RWPE1 (cell line): ENCODE measurements at regions not wholly inside any gene's neighbourhood (a gene's known extent, or its start where the extent isn't known, plus 50 kb on each side); places are given as distances from the start of the nearest gene placed in this dataset.
A peak's percentile ranks its signal among the peaks of the same experiment; 100 is the strongest.

Experiments used
- CTCF ChIA-PET: fragments of 350-600 bp; sonication (Branson Sonifier 250); formaldehyde crosslinking; extraction: SDS; loops from one replicate; lab custom pipeline; 2021; lab: Yijun Ruan, JAX
- POLR2A ChIA-PET: fragments of 400-600 bp; formaldehyde crosslinking; extraction: SDS; loops from one replicate; lab custom pipeline; 2020; ENCODE audit warnings: antibody characterized with exemption; ENCODE audit not compliant: low non-redundant PET; lab: Yijun Ruan, JAX
- DNase-seq: peaks from one replicate; pipeline ENCODE4 v3.0.0; 2012; ENCODE audit warnings: low spot score
- H3K27ac ChIP-seq: fragments of 450-650 bp; 2 replicates; pipeline ENCODE4 v1.5.1; 2017
- TF ChIP-seq, protein P1 (sequence below): fragments of 450-650 bp; conservative IDR thresholded peaks from 2 replicates; pipeline ENCODE4 v1.5.1; 2017; ENCODE audit warnings: low read depth, mild to moderate bottlenecking

GRCh38 chr6:71507183-71507582 is 218.6 kb downstream of the OGFRL1 start:
- ChIA-PET CTCF (no interaction called here), POLR2A (no interaction called here)
- no peak overlapping the region for H3K27ac ChIP-seq
- DNase-seq = no peak
- TF ChIP-seq, protein P1, sequence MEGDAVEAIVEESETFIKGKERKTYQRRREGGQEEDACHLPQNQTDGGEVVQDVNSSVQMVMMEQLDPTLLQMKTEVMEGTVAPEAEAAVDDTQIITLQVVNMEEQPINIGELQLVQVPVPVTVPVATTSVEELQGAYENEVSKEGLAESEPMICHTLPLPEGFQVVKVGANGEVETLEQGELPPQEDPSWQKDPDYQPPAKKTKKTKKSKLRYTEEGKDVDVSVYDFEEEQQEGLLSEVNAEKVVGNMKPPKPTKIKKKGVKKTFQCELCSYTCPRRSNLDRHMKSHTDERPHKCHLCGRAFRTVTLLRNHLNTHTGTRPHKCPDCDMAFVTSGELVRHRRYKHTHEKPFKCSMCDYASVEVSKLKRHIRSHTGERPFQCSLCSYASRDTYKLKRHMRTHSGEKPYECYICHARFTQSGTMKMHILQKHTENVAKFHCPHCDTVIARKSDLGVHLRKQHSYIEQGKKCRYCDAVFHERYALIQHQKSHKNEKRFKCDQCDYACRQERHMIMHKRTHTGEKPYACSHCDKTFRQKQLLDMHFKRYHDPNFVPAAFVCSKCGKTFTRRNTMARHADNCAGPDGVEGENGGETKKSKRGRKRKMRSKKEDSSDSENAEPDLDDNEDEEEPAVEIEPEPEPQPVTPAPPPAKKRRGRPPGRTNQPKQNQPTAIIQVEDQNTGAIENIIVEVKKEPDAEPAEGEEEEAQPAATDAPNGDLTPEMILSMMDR = no peak

DNA sequence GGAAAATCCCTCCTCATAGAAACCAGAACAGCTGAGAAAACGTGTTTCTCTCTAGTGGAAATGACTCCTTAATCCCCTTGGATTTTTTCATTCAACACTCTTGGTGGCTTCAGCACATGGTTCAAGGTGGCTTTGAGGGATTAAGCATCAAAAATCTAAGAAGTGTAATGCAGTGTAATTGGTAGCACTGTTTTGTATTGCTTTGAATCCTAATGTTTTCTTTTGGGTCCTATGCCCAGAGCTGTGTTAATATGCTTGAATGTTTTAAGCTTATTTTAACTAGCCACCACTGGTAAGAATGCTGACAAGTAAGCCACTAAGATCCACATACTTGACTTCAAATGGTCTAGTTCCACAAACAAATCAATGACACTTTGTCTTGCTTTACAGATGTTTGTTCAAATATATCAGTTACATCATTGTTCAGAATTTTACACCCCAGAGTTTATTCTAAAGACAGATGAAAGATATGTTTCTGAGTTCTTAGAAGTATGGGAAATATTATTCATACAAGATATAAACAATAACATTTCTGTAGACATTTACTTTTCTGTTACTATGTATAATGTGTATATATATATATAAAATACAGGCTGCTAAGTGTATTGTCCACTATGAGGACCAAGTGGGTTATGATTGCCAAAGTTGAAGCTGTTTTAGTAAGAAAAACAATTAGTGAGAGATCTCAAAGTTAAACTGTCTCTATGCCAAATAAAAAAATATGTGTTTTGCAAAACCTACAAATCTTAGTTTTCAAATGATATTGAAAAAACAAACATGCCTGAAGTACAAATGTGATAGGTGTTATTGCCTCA is 220.8 kb downstream of the OGFRL1 start:
- DNase-seq = no peak
- CTCF ChIA-PET = interaction anchor here (0.6 to 1.7 kb wide), 8 partner anchors 46 to 1624 kb away, joined by 3 to 11 read pairs (median 6); no protein-coding TSS in a partner anchor
- H3K27ac ChIP-seq = no peak overlapping the region
- POLR2A ChIA-PET = no interaction called here
- TF ChIP-seq, protein P1 = no peak

DNA sequence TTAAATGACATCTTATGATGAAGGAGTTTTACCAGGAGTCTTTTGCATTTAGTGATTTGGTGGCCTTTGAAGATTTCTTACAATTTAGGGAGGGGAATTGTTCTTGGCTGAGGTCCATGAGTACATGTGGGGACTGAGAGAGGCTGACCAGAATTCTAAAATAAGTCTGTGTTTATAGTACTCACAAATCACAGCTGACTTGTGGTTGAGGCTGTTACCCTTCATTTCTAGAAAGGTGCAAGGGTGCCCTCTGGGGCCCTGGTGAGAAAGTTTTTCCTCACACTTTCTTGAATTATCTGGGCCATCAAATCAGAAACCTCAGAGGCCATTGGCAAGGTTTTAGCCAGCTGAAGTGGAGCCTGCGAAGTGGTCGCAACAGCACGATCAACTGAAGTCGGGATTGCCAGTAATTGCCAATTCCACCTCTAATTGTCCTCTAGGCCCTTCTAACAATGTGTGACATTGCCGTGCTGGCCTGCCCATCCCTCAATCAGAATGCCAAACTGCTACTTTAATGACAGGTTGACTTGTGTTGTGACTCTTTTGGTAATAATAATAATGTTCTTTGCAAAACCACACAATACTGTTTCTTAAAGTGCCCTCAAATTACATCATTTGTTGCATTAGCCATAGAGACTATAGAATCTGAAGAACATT is 221.6 kb downstream of the OGFRL1 start:
- ChIA-PET CTCF (interaction anchor here (0.5 to 1.7 kb wide), 11 partner anchors 42 to 1816 kb away, joined by 3 to 11 read pairs (median 3); no protein-coding TSS in a partner anchor), POLR2A (no interaction called here)
- peak; percentile 53 for DNase-seq
- no peak overlapping the region for H3K27ac ChIP-seq
- TF ChIP-seq, protein P1 = peak; percentile 58

DNA sequence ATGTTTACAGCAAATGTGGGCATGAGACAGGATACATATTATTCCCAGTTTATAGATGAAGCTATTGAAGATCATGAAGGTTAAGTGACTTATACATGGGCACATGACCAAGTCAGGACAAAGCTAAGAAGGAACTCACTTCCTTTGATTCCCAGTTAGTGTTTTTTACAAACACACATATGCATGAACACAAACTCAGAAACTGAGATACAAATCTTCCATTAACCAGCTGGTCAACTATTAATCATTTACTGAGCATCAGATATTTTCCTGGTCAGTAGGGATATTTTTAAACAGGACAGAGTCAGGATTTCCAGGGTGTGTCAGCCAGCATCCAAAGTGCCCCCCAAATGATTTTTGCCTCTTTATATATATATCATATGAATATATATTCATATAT is 222.2 kb downstream of the OGFRL1 start:
- TF ChIP-seq, protein P1 = no peak
- CTCF ChIA-PET = interaction anchor here (0.5 to 1.7 kb wide), 9 partner anchors 41 to 1816 kb away, joined by 3 to 11 read pairs (median 4); no protein-coding TSS in a partner anchor

DNA sequence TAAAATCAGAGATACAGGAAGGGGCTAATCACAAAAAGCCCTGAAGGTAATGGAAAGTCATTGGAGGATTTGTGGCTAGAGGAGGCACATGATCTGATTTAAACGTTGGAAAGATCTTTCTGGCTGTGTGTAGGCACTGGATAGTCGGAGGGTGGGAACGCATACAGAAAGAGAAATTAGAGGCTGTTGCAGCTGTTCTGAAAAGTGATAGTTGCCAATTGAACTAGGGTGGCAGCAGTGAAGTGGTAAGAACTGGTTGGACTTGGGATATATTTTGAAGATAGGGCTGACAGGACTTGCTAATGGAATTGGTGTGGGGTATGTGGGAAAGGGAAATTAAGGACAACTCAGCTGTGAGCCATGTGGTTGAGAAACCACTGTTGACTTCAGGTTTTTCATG is 223.6 kb downstream of the OGFRL1 start:
- TF ChIP-seq, protein P1 = no peak
- ChIA-PET CTCF (interaction anchor here (0.6 kb wide), 2 partner anchors 17 to 441 kb away, joined by 4 to 5 read pairs; no protein-coding TSS in a partner anchor), POLR2A (no interaction called here)
- H3K27ac ChIP-seq = no peak overlapping the region
- no peak for DNase-seq

More for the DNA sequence above, 222.2 kb downstream of the OGFRL1 start:
- no peak for DNase-seq
- H3K27ac ChIP-seq = no peak overlapping the region
- POLR2A ChIA-PET = no interaction called here

GRCh38 chr6:71513036-71513435 is 224.4 kb downstream of the OGFRL1 start:
- ChIA-PET POLR2A (no interaction called here), CTCF (no interaction called here)
- TF ChIP-seq, protein P1 = no peak
- DNase-seq = no peak
- no peak overlapping the region for H3K27ac ChIP-seq
